ENCODE measurements at regions not wholly inside any gene's neighbourhood (a gene's known extent, or its start where the extent isn't known, plus 50 kb on each side); places are given as distances from the start of the nearest gene placed in this dataset.

DNA sequence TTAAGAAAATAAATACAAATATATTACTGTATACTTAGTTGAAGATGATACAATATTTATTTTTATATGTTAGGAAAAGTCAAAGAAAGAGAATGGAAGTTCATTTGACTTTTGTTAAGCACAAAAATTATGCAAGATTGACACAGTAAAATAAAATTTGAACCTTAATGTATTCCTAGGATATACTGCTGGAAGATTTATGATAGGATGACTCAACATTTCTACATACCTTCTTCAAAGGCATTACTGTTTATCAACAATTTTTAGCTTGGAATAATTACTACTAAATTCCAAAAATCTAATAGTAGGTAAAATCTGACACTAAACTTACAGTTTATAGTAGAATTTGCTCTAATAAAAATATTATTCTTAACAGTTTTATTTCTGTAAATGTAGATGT lies 257.3 kb upstream of the ADAMTS5 start:
- Histone ChIP-seq H3K4ac (ENCODE audit: low read depth, low read length) (no peak overlapping the region), H3K4me2 (ENCODE audit: low read length) (no peak overlapping the region), H2BK120ac (ENCODE audit: insufficient read depth, low read length, poor library complexity) (no peak overlapping the region), H3K27ac (ENCODE audit: low read depth, low read length) (no peak overlapping the region), H2BK5ac (ENCODE audit: low read depth, low read length, poor library complexity) (no peak overlapping the region), H3K79me1 (ENCODE audit: low read length) (no peaks in the 10 kb centered on the region), H3K4me3 (ENCODE audit: low read depth, low read length) (no peak overlapping the region), H2AFZ (ENCODE audit: insufficient read depth, low read length, poor library complexity) (no peak overlapping the region), H4K8ac (ENCODE audit: low read depth, low read length) (no peak overlapping the region), H3K79me2 (ENCODE audit: control insufficient read depth, insufficient read depth, low read length, poor library complexity) (no peaks in the 10 kb centered on the region), H3K27me3 (ENCODE audit: insufficient read depth, low read length) (no peaks in the 10 kb centered on the region), H4K12ac (ENCODE audit: low read depth, low read length) (no peak overlapping the region), H3K36me3 (ENCODE audit: control insufficient read depth in 1 of 2, insufficient read depth in 2 of 2, low read length in 2 of 2) (no peaks in the 10 kb centered on the region), H3K18ac (ENCODE audit: low read length) (no peak overlapping the region), H3K4me1 (ENCODE audit: control insufficient read depth in 1 of 2, insufficient read depth in 2 of 2, low read length in 2 of 2) (no peaks in the 10 kb centered on the region), H3K9ac (ENCODE audit: low read length) (no peak overlapping the region), H2BK12ac (ENCODE audit: low read length) (no peak overlapping the region), H4K91ac (ENCODE audit: low read depth, low read length) (no peak overlapping the region), H3K9me3 (ENCODE audit: insufficient read depth, low read depth, low read length) (no peaks in the 10 kb centered on the region), H3K14ac (ENCODE audit: low read length) (no peak overlapping the region), H3K23ac (ENCODE audit: low read length) (no peak overlapping the region), H2AK5ac (ENCODE audit: low read length) (no peak overlapping the region)
- no peak for DNase-seq

- H3K79me2 ChIP-seq (ENCODE audit: control insufficient read depth, insufficient read depth, low read length, poor library complexity) = no peaks in the 10 kb centered on the region
- no peak overlapping the region for H2BK120ac ChIP-seq (ENCODE audit: insufficient read depth, low read length, poor library complexity)
- no peak overlapping the region for H4K12ac ChIP-seq (ENCODE audit: low read depth, low read length)
- no CpG with 5 or more reads among the region's 2 CpGs for WGBS (ENCODE audit: extremely low coverage, insufficient coverage, insufficient read length)
- H2AK5ac ChIP-seq (ENCODE audit: low read length) = no peak overlapping the region
- H4K8ac ChIP-seq (ENCODE audit: low read depth, low read length) = no peak overlapping the region
- no peak overlapping the region for H3K9ac ChIP-seq (ENCODE audit: low read length)
- H3K27ac ChIP-seq (ENCODE audit: low read depth, low read length) = no peak overlapping the region
- H3K9me3 ChIP-seq (ENCODE audit: insufficient read depth, low read depth, low read length) = no peaks in the 10 kb centered on the region
- no peak for DNase-seq
- H2BK12ac ChIP-seq (ENCODE audit: low read length) = no peak overlapping the region
- no peaks in the 10 kb centered on the region for H3K4me1 ChIP-seq (ENCODE audit: control insufficient read depth in 1 of 2, insufficient read depth in 2 of 2, low read length in 2 of 2)
- no peaks in the 10 kb centered on the region for H3K36me3 ChIP-seq (ENCODE audit: control insufficient read depth in 1 of 2, insufficient read depth in 2 of 2, low read length in 2 of 2)
- no peak overlapping the region for H2BK5ac ChIP-seq (ENCODE audit: low read depth, low read length, poor library complexity)
- no peak overlapping the region for H2AFZ ChIP-seq (ENCODE audit: insufficient read depth, low read length, poor library complexity)
- H3K4me3 ChIP-seq (ENCODE audit: low read depth, low read length) = no peak overlapping the region
- H3K14ac ChIP-seq (ENCODE audit: low read length) = no peak overlapping the region
- no peak overlapping the region for H3K18ac ChIP-seq (ENCODE audit: low read length)
- H3K4ac ChIP-seq (ENCODE audit: low read depth, low read length) = no peak overlapping the region
- no peak overlapping the region for H4K91ac ChIP-seq (ENCODE audit: low read depth, low read length)
- H3K23ac ChIP-seq (ENCODE audit: low read length) = no peak overlapping the region
- no peak overlapping the region for H3K4me2 ChIP-seq (ENCODE audit: low read length)
- H3K27me3 ChIP-seq (ENCODE audit: insufficient read depth, low read length) = no peaks in the 10 kb centered on the region
- H3K79me1 ChIP-seq (ENCODE audit: low read length) = no peaks in the 10 kb centered on the region
Observed at GRCh38 chr21:27221077-27221476, 254.2 kb upstream of the ADAMTS5 start.

DNA sequence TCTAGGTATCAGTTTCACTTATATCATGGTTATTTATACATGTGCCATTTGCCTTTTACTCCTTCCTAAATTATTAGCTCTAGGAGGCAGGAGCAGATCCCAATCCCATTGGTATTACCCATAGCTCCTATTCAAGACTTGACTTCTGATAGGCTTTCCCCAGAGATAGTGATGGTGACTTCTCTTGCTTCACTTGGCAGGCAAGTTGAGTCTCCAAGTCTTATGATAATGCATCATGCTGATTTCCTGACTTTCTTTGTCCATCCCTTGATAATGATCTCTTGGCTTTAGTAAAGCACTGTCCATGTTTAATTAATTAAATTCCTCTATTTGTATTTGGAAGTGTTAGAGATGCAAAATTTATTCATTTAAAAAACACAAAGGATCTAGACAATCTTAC lies 253.5 kb upstream of the ADAMTS5 start:
- H3K4me3 ChIP-seq (ENCODE audit: low read depth, low read length) = no peak overlapping the region
- H3K4me2 ChIP-seq (ENCODE audit: low read length) = no peak overlapping the region
- H3K36me3 ChIP-seq (ENCODE audit: control insufficient read depth in 1 of 2, insufficient read depth in 2 of 2, low read length in 2 of 2) = no peaks in the 10 kb centered on the region
- no peak for DNase-seq
- no peak overlapping the region for H2BK5ac ChIP-seq (ENCODE audit: low read depth, low read length, poor library complexity)
- H3K27me3 ChIP-seq (ENCODE audit: insufficient read depth, low read length) = no peaks in the 10 kb centered on the region
- no peak overlapping the region for H2AK5ac ChIP-seq (ENCODE audit: low read length)
- no peak overlapping the region for H3K4ac ChIP-seq (ENCODE audit: low read depth, low read length)
- no peak overlapping the region for H4K8ac ChIP-seq (ENCODE audit: low read depth, low read length)
- H3K23ac ChIP-seq (ENCODE audit: low read length) = no peak overlapping the region
- H3K9ac ChIP-seq (ENCODE audit: low read length) = no peak overlapping the region
- H4K12ac ChIP-seq (ENCODE audit: low read depth, low read length) = no peak overlapping the region
- no peak overlapping the region for H2BK120ac ChIP-seq (ENCODE audit: insufficient read depth, low read length, poor library complexity)
- no peak overlapping the region for H3K18ac ChIP-seq (ENCODE audit: low read length)
- no peak overlapping the region for H2BK12ac ChIP-seq (ENCODE audit: low read length)
- no peaks in the 10 kb centered on the region for H3K79me1 ChIP-seq (ENCODE audit: low read length)
- H3K4me1 ChIP-seq (ENCODE audit: control insufficient read depth in 1 of 2, insufficient read depth in 2 of 2, low read length in 2 of 2) = no peaks in the 10 kb centered on the region
- no peak overlapping the region for H4K91ac ChIP-seq (ENCODE audit: low read depth, low read length)
- H3K9me3 ChIP-seq (ENCODE audit: insufficient read depth, low read depth, low read length) = no peaks in the 10 kb centered on the region
- H3K27ac ChIP-seq (ENCODE audit: low read depth, low read length) = no peak overlapping the region
- H2AFZ ChIP-seq (ENCODE audit: insufficient read depth, low read length, poor library complexity) = no peak overlapping the region
- H3K14ac ChIP-seq (ENCODE audit: low read length) = no peak overlapping the region
- no peaks in the 10 kb centered on the region for H3K79me2 ChIP-seq (ENCODE audit: control insufficient read depth, insufficient read depth, low read length, poor library complexity)

DNA sequence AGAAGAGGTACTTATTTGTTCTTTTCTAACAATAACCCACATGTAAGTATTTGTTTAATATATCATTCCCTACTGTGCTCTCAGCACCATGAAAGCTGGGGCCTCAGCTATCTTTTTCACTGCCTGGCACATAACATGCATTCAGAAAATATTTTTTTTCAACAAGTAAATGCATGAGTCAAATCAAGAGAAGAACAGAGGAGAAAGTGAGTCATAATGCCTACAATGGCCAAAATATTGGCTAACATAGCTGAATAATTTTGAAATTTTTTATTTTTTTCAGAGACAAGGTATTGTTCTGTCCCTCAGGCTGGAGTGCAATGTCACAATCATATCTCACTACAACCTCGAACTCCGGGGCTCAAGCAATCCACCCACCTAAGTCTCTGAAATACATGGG lies 252.2 kb upstream of the ADAMTS5 start:
- Histone ChIP-seq H3K14ac (ENCODE audit: low read length) (no peak overlapping the region), H3K9ac (ENCODE audit: low read length) (no peak overlapping the region), H3K4me2 (ENCODE audit: low read length) (no peak overlapping the region), H4K91ac (ENCODE audit: low read depth, low read length) (no peak overlapping the region), H3K36me3 (ENCODE audit: control insufficient read depth in 1 of 2, insufficient read depth in 2 of 2, low read length in 2 of 2) (no peaks in the 10 kb centered on the region), H3K79me1 (ENCODE audit: low read length) (no peaks in the 10 kb centered on the region), H2BK120ac (ENCODE audit: insufficient read depth, low read length, poor library complexity) (no peak overlapping the region), H2BK5ac (ENCODE audit: low read depth, low read length, poor library complexity) (no peak overlapping the region), H3K79me2 (ENCODE audit: control insufficient read depth, insufficient read depth, low read length, poor library complexity) (no peaks in the 10 kb centered on the region), H3K4ac (ENCODE audit: low read depth, low read length) (no peak overlapping the region), H3K23ac (ENCODE audit: low read length) (no peak overlapping the region), H3K4me1 (ENCODE audit: control insufficient read depth in 1 of 2, insufficient read depth in 2 of 2, low read length in 2 of 2) (no peaks in the 10 kb centered on the region), H3K27me3 (ENCODE audit: insufficient read depth, low read length) (no peaks in the 10 kb centered on the region), H4K12ac (ENCODE audit: low read depth, low read length) (no peak overlapping the region), H3K27ac (ENCODE audit: low read depth, low read length) (no peak overlapping the region), H2BK12ac (ENCODE audit: low read length) (no peak overlapping the region), H2AFZ (ENCODE audit: insufficient read depth, low read length, poor library complexity) (no peak overlapping the region), H3K18ac (ENCODE audit: low read length) (no peak overlapping the region), H2AK5ac (ENCODE audit: low read length) (no peak overlapping the region), H3K9me3 (ENCODE audit: insufficient read depth, low read depth, low read length) (no peaks in the 10 kb centered on the region), H3K4me3 (ENCODE audit: low read depth, low read length) (no peak overlapping the region), H4K8ac (ENCODE audit: low read depth, low read length) (no peak overlapping the region)
- peak in 1 of 2 donors; percentile 59 for DNase-seq
- WGBS (ENCODE audit: extremely low coverage, insufficient coverage, insufficient read length) = no CpG with 5 or more reads among the region's 2 CpGs

GRCh38 chr21:27213303-27213702 lies 246.4 kb upstream of the ADAMTS5 start:
- peak in 1 of 2 donors; percentile 3 for DNase-seq

More at GRCh38 chr21:27213303-27213702, 246.4 kb upstream of the ADAMTS5 start:
- Histone ChIP-seq H4K8ac (ENCODE audit: low read depth, low read length) (no peak overlapping the region), H3K23ac (ENCODE audit: low read length) (no peak overlapping the region), H4K12ac (ENCODE audit: low read depth, low read length) (no peak overlapping the region), H3K9ac (ENCODE audit: low read length) (no peak overlapping the region), H2AFZ (ENCODE audit: insufficient read depth, low read length, poor library complexity) (no peak overlapping the region), H4K91ac (ENCODE audit: low read depth, low read length) (no peak overlapping the region), H2BK120ac (ENCODE audit: insufficient read depth, low read length, poor library complexity) (no peak overlapping the region), H3K4me2 (ENCODE audit: low read length) (no peak overlapping the region), H3K18ac (ENCODE audit: low read length) (no peak overlapping the region), H2AK5ac (ENCODE audit: low read length) (no peak overlapping the region), H3K4me3 (ENCODE audit: low read depth, low read length) (no peak overlapping the region), H2BK12ac (ENCODE audit: low read length) (no peak overlapping the region), H3K14ac (ENCODE audit: low read length) (no peak overlapping the region), H2BK5ac (ENCODE audit: low read depth, low read length, poor library complexity) (no peak overlapping the region), H3K27ac (ENCODE audit: low read depth, low read length) (no peak overlapping the region), H3K4ac (ENCODE audit: low read depth, low read length) (no peak overlapping the region), H3K9me3 (ENCODE audit: insufficient read depth, low read depth, low read length) (no peaks in the 10 kb centered on the region), H3K36me3 (ENCODE audit: control insufficient read depth in 1 of 2, insufficient read depth in 2 of 2, low read length in 2 of 2) (no peaks in the 10 kb centered on the region), H3K27me3 (ENCODE audit: insufficient read depth, low read length) (no peaks in the 10 kb centered on the region), H3K4me1 (ENCODE audit: control insufficient read depth in 1 of 2, insufficient read depth in 2 of 2, low read length in 2 of 2) (no peaks in the 10 kb centered on the region), H3K79me1 (ENCODE audit: low read length) (no peaks in the 10 kb centered on the region), H3K79me2 (ENCODE audit: control insufficient read depth, insufficient read depth, low read length, poor library complexity) (no peaks in the 10 kb centered on the region)
